GM19397 (cell line): ENCODE measurements at regions not wholly inside any gene's neighbourhood (a gene's known extent, or its start where the extent isn't known, plus 50 kb on each side); places are given as distances from the start of the nearest gene placed in this dataset.

Experiments
- ATAC-seq: cut with Tn5 transposase; IDR thresholded peaks from one replicate; pipeline ENCODE4 v1.9.1; 2021; ENCODE audit warnings: mild to moderate bottlenecking, moderate library complexity; ENCODE audit not compliant: unreplicated experiment

GRCh38 chr10:61356354-61356753 lies 96.8 kb downstream of the TMEM26 start:
- ATAC-seq = no peak

GRCh38 chr10:61355211-61355610 lies 98.0 kb downstream of the TMEM26 start:
- no peak for ATAC-seq

- ATAC-seq = no peak
Measured at GRCh38 chr10:61354401-61354975, 98.7 kb downstream of the TMEM26 start.

GRCh38 chr10:61350794-61351193 lies 102.4 kb downstream of the TMEM26 start:
- ATAC-seq = no peak

- ATAC-seq = no peak
Measured at GRCh38 chr10:61350068-61350467, 103.1 kb downstream of the TMEM26 start.

GRCh38 chr10:61346796-61347413 lies 106.3 kb downstream of the TMEM26 start:
- ATAC-seq = no peak

- no peak for ATAC-seq
Measured at GRCh38 chr10:61343796-61344195, 109.4 kb downstream of the TMEM26 start.

GRCh38 chr10:61342858-61343572 lies 110.2 kb downstream of the TMEM26 start:
- ATAC-seq = no peak

- no peak for ATAC-seq
Measured at GRCh38 chr10:61341008-61341407, 112.2 kb downstream of the TMEM26 start.

GRCh38 chr10:61338146-61338545 lies 115.0 kb downstream of the TMEM26 start:
- no peak for ATAC-seq

- no peak for ATAC-seq
Measured at GRCh38 chr10:61337741-61338140, 115.4 kb downstream of the TMEM26 start.

- no peak for ATAC-seq
Measured at GRCh38 chr10:61336831-61337230, 116.3 kb downstream of the TMEM26 start.

- ATAC-seq = no peak
Measured at GRCh38 chr10:61335359-61335758, 117.8 kb downstream of the TMEM26 start.

- ATAC-seq = no peak
Measured at GRCh38 chr10:61332581-61332980, 120.6 kb downstream of the TMEM26 start.

GRCh38 chr10:61330669-61331068 lies 122.5 kb downstream of the TMEM26 start:
- no peak for ATAC-seq

GRCh38 chr10:61329854-61330253 lies 123.3 kb downstream of the TMEM26 start:
- peak; percentile 71 for ATAC-seq

GRCh38 chr10:61325223-61325960 lies 127.8 kb downstream of the TMEM26 start:
- ATAC-seq = no peak

- ATAC-seq = no peak
Measured at GRCh38 chr10:61323726-61324125, 129.5 kb downstream of the TMEM26 start.

- ATAC-seq = no peak
Measured at GRCh38 chr10:61321041-61321857, 131.9 kb downstream of the TMEM26 start.

GRCh38 chr10:61320257-61320587 lies 133.0 kb downstream of the TMEM26 start:
- ATAC-seq = no peak
